GM23248 (cell line): ENCODE measurements at regions not wholly inside any gene's neighbourhood (a gene's known extent, or its start where the extent isn't known, plus 50 kb on each side); places are given as distances from the start of the nearest gene placed in this dataset.

Experiments used
- EZH2 ChIP-seq: fragments of 200-600 bp; sonication (generic); IDR thresholded peaks from 2 replicates; pipeline ENCODE4 v1.6.1; 2018; ENCODE audit warnings: antibody characterized with exemption, mild to moderate bottlenecking; ENCODE audit not compliant: insufficient read depth, poor library complexity, severe bottlenecking
- EZH2phosphoT487 ChIP-seq: fragments of 200-600 bp; sonication (generic); IDR thresholded peaks from 2 replicates; pipeline ENCODE4 v1.6.1; 2018; ENCODE audit warnings: antibody characterized with exemption, moderate library complexity, mild to moderate bottlenecking, low read depth; ENCODE audit not compliant: insufficient read depth

- no peak for TF ChIP-seq EZH2
- no peak for TF ChIP-seq EZH2phosphoT487
Measured at GRCh38 chr5:122576256-122577016, 198.4 kb upstream of the SNX2 start.
